Suprapubic skin (tissue), 4 donors: ENCODE measurements at regions not wholly inside any gene's neighbourhood (a gene's known extent, or its start where the extent isn't known, plus 50 kb on each side); places are given as distances from the start of the nearest gene placed in this dataset.

Source experiments
- DNase-seq, 2 donors: peaks; one replicate each; pipeline ENCODE4 v3.0.0-alpha.2; 2019; ENCODE audit warnings: low spot score in 2 of 2
- H3K27ac ChIP-seq: fragments of 200-600 bp; sonication (generic); one replicate; pipeline ENCODE4 v1.5.1; 2019
- H3K27me3 ChIP-seq: fragments of 200-600 bp; sonication (generic); one replicate; pipeline ENCODE4 v1.5.1; 2019
- H3K36me3 ChIP-seq: fragments of 200-600 bp; sonication (generic); one replicate; pipeline ENCODE4 v1.5.1; 2019
- H3K4me1 ChIP-seq: fragments of 200-600 bp; sonication (generic); one replicate; pipeline ENCODE4 v1.5.1; 2019
- H3K4me3 ChIP-seq: fragments of 200-600 bp; sonication (generic); one replicate; pipeline ENCODE4 v1.5.1; 2019; ENCODE audit warnings: mild to moderate bottlenecking
- H3K9me3 ChIP-seq: fragments of 200-600 bp; sonication (generic); one replicate; pipeline ENCODE4 v1.5.1; 2019
- CTCF ChIP-seq, 2 donors: fragments of 200-600 bp in 1 of 2; fragments of 450-650 bp in 1 of 2; sonication (generic) in 1 of 2; IDR thresholded peaks; one replicate each; pipeline ENCODE4 v1.5.1; 2016 to 2019; ENCODE audit warnings: antibody characterized with exemption in 2 of 2, mild to moderate bottlenecking in 1 of 2, moderate library complexity in 1 of 2
- EP300 ChIP-seq: sonication (generic); formaldehyde crosslinking; IDR thresholded peaks from one replicate; pipeline ENCODE4 v1.6.1; 2017; ENCODE audit warnings: antibody characterized with exemption
- POLR2A ChIP-seq, 2 donors: fragments of 450-650 bp; IDR thresholded peaks; one replicate each; pipeline ENCODE4 v1.6.1; 2017; ENCODE audit warnings: antibody characterized with exemption in 2 of 2, mild to moderate bottlenecking in 2 of 2, moderate library complexity in 2 of 2
- POLR2AphosphoS5 ChIP-seq, 3 donors: sonication (generic); formaldehyde crosslinking; IDR thresholded peaks; one replicate each; pipeline ENCODE4 v1.6.1; 2017; ENCODE audit warnings: antibody characterized with exemption in 3 of 3
- WGBS: methylation state at CpG from one replicate; pipeline ENCODE4 v1.1.5; 2018; 5-methylcytosine and 5-hydroxymethylcytosine counted together

DNA sequence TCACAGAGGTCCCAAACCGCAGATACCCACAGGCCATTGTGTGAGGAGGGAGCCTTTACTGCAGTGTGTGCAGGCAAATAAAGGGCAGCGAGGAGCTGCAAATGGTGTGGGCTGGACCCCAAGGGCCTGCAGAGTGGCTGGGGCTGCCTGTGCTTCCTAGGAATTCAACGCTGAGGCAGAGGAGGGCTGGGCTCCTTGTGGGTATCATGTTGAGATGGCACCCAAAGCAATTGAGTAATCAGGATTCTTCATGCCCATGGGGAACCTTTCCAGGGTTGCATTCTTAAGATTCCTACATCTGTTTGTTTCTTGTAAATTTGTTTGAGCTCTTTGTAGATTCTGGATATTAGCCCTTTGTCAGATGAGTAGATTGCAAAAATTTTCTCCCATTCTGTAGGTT lies 85.4 kb upstream of the LIPC start:
- H3K9me3 ChIP-seq, result no peaks in the 10 kb centered on the region
- H3K4me1 ChIP-seq, result no peaks in the 10 kb centered on the region
- no peak for DNase-seq
- H3K4me3 ChIP-seq, result no peak overlapping the region
- no peaks in the 10 kb centered on the region for H3K27me3 ChIP-seq
- no peak overlapping the region for H3K27ac ChIP-seq
- no peak for TF ChIP-seq POLR2AphosphoS5 (IDR thresholded peaks at IDR 0.05)
- no peak for TF ChIP-seq CTCF (IDR thresholded peaks at IDR 0.05)
- TF ChIP-seq EP300, result no peak
- no peak for TF ChIP-seq POLR2A (IDR thresholded peaks at IDR 0.05)
- no peaks in the 10 kb centered on the region for H3K36me3 ChIP-seq
- 50% methylated on average over 2 of the region's 3 CpGs for WGBS

DNA sequence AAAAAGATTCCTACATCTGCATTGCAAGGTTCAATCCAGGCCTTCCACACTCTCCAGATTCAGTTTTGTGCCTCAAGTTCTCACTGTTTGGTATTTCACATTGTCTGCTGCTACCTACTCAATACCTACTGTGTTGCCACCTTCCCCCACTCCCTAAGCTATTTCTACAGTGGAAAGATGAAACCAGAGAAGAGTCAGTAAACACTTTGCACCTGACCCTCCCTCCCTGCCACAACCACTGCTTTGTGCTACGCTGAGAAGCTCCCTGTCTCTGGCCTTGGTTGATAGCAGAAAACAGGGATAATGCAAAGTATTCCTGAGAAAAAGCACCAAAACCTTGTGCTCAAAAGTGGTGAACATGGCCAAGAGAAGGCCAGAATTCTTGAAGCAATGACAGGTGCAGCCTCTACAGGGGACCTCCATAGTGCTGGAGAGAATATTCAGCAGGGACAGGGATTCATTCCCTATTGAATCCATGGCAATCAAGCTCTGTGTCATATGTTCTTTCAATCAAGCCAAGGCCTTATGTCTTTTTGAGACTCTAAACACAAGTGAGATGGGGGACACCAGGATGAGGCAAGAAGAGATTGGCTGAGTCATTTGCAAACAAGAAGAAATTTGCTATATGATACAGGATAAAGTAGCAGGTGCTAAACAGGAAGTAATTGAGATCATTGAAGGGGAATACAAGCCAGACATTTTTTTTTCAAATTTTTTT lies 83.5 kb upstream of the LIPC start:
- Histone ChIP-seq H3K4me1 (no peaks in the 10 kb centered on the region), H3K27ac (no peak overlapping the region), H3K36me3 (no peaks in the 10 kb centered on the region), H3K9me3 (no peaks in the 10 kb centered on the region), H3K4me3 (no peak overlapping the region), H3K27me3 (no peaks in the 10 kb centered on the region)
- TF ChIP-seq EP300 (no peak), POLR2AphosphoS5 (IDR thresholded peaks at IDR 0.05) (no peak), CTCF (IDR thresholded peaks at IDR 0.05) (no peak), POLR2A (IDR thresholded peaks at IDR 0.05) (no peak)
- 90% methylated on average over 1 of the region's 1 CpG for WGBS
- DNase-seq, result no peak

DNA sequence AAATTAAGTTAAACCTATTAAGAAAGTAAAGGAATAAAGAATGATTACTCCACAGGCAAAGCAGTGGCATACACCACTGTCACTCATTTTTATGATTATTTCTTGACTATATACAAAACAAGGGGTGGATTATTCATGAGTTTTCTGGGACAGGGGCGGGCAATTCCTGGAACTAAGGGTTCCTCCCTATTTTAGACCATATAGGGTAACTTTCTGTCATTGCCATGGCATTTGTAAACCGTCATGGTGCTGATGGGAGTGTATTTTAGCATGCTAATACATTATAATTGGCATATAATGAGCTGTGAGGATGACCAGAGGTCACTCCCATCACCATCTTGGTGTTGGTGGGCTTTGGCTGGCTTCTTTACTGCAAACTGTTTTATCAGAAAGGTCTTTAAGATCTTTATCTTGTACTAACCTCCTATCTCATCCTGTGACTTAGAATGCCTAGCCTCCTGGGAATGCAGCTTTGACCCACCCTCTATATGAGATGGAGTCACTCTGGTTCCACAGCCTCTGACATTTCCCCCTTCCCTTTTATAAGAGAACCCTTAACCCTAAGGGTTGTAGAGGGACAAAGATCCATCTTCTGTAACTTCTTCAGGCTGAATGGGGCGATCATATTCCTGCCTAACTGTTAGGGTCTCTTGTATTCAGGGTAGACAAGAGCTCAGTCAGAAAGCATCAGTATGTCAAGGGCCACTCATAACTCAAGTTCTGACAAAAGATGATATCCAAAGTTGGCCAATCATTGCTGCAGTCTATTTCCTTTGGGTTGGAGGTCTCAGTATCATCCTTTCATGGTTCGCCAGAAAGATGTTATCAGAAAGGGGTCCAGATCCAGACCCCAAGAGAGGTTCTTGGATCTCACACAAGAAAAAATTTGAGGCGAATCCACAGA lies 79.5 kb upstream of the LIPC start:
- no peak overlapping the region for H3K27ac ChIP-seq
- H3K4me3 ChIP-seq, result no peak overlapping the region
- DNase-seq, result no peak
- H3K4me1 ChIP-seq, result no peaks in the 10 kb centered on the region
- 89% methylated on average over 5 of the region's 5 CpGs for WGBS
- TF ChIP-seq CTCF (IDR thresholded peaks at IDR 0.05) (no peak), EP300 (no peak), POLR2AphosphoS5 (IDR thresholded peaks at IDR 0.05) (no peak), POLR2A (IDR thresholded peaks at IDR 0.05) (no peak)
- no peaks in the 10 kb centered on the region for H3K9me3 ChIP-seq
- H3K27me3 ChIP-seq, result no peaks in the 10 kb centered on the region
- no peaks in the 10 kb centered on the region for H3K36me3 ChIP-seq

DNA sequence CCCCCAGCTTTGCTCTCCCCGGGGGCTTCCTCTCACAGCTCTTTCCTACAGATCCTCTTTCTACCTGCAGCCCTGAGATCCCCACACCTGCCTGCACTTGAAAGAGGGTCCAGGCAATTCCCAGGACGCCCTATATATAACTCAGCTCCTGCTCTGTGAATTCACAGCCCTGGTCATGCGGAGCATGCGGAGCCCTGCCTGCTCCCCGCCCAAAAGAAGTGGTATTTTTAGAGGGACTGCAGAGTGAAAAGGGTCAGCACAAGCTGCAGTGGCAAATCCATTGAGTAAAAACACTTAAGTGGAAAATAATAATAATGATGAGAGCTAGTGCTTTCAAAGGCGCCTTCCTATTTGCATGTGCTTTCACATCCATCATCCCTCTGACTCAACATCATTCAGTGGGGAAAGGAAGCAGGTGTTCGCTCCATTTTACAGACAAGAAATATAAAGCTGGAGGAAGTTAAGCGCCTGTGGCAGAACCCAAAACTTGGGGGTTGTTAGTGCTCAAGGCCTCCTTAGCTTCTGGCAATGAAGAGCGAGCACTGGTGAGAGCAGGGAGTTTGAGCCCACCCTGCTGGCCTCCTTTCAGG lies 76.3 kb upstream of the LIPC start:
- Histone ChIP-seq H3K36me3 (no peaks in the 10 kb centered on the region), H3K9me3 (no peaks in the 10 kb centered on the region), H3K4me1 (no peaks in the 10 kb centered on the region), H3K27me3 (no peaks in the 10 kb centered on the region), H3K27ac (no peak overlapping the region), H3K4me3 (no peak overlapping the region)
- DNase-seq, result no peak
- WGBS, result 85% methylated on average over 9 of the region's 9 CpGs
- TF ChIP-seq POLR2AphosphoS5 (IDR thresholded peaks at IDR 0.05), result no peak
- TF ChIP-seq POLR2A (IDR thresholded peaks at IDR 0.05), result no peak
- TF ChIP-seq CTCF (IDR thresholded peaks at IDR 0.05), result no peak
- no peak for TF ChIP-seq EP300

DNA sequence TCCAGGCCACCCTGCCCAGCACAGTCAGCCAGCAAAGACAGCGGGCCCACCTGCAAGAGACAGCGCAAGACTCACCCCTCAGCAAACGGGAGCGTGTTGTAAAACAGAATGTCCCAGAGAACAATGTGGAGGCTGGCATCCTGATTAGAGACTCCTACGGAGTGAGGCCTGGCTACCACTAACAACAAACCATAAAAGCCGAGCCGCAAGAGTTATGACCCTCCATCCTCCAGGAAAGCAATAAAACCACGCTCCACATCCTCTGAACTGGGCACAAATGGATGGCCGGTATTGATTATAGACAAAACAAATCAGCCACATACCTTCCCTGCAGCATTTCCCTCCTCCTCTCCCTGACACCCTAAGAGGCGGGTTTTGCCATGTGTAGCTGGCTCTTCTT lies 75.8 kb upstream of the LIPC start:
- Histone ChIP-seq H3K27ac (no peak overlapping the region), H3K36me3 (no peaks in the 10 kb centered on the region), H3K4me3 (no peak overlapping the region), H3K9me3 (no peaks in the 10 kb centered on the region), H3K27me3 (no peaks in the 10 kb centered on the region), H3K4me1 (peaks cover 4% of the 10 kb centered on the region)
- no peak for DNase-seq
- WGBS, result 91% methylated on average over 8 of the region's 10 CpGs
- no peak for TF ChIP-seq POLR2A (IDR thresholded peaks at IDR 0.05)
- TF ChIP-seq EP300, result no peak
- TF ChIP-seq POLR2AphosphoS5 (IDR thresholded peaks at IDR 0.05), result no peak
- TF ChIP-seq CTCF (IDR thresholded peaks at IDR 0.05), result no peak
